Activated CD4-positive, alpha-beta T cell treated with anti-CD3 and anti-CD28 coated beads for 4 hours (primary cell): ENCODE measurements at regions not wholly inside any gene's neighbourhood (a gene's known extent, or its start where the extent isn't known, plus 50 kb on each side); places are given as distances from the start of the nearest gene placed in this dataset.
"Not testable (repeated sequence)": the region's sequence is repeated elsewhere in the genome, so short reads cannot be mapped to it uniquely, and the experiment has no call there.

Source experiments
- DNase-seq, 2 donors: peaks; one replicate each; pipeline ENCODE4 v3.0.0-alpha.2; 2020

- DNase-seq: no peak
Observed at GRCh38 chr9:79489261-79490000, 82.3 kb upstream of the TLE4 start.

- DNase-seq: no peak
Observed at GRCh38 chr9:79490657-79491248, 81.0 kb upstream of the TLE4 start.

GRCh38 chr9:79492092-79493009 lies 79.4 kb upstream of the TLE4 start:
- DNase-seq: no peak

GRCh38 chr9:79500196-79500864 lies 71.4 kb upstream of the TLE4 start:
- DNase-seq: not testable (repeated sequence)

GRCh38 chr9:79501546-79501945 lies 70.2 kb upstream of the TLE4 start:
- DNase-seq: no peak

- no peak for DNase-seq
Observed at GRCh38 chr9:79507801-79508200, 64.0 kb upstream of the TLE4 start.

- no peak for DNase-seq
Observed at GRCh38 chr9:79512251-79512650, 59.5 kb upstream of the TLE4 start.
